ENCODE measurements at regions not wholly inside any gene's neighbourhood (a gene's known extent, or its start where the extent isn't known, plus 50 kb on each side); places are given as distances from the start of the nearest gene placed in this dataset.

DNA sequence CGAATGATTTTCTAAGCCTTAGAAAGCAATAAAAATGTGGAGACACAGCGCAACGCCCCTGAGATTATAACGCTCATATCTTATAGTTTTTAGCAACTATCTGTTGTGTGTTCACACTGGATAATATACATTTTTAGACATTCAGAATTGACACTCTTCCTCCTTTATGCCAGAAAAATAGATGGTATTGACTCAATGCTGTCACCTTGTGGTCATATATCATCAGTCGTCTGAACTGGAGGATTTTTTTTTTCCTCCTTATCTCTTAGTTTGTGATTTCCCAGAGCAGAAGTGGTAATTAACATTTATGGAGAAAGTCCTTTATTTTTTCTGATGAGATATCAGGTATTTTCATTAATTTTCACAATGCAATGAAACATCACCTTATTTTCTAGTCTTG, 759.6 kb downstream of the RAB28 start:
- TF ChIP-seq, protein P1, sequence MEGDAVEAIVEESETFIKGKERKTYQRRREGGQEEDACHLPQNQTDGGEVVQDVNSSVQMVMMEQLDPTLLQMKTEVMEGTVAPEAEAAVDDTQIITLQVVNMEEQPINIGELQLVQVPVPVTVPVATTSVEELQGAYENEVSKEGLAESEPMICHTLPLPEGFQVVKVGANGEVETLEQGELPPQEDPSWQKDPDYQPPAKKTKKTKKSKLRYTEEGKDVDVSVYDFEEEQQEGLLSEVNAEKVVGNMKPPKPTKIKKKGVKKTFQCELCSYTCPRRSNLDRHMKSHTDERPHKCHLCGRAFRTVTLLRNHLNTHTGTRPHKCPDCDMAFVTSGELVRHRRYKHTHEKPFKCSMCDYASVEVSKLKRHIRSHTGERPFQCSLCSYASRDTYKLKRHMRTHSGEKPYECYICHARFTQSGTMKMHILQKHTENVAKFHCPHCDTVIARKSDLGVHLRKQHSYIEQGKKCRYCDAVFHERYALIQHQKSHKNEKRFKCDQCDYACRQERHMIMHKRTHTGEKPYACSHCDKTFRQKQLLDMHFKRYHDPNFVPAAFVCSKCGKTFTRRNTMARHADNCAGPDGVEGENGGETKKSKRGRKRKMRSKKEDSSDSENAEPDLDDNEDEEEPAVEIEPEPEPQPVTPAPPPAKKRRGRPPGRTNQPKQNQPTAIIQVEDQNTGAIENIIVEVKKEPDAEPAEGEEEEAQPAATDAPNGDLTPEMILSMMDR (IDR thresholded peaks at IDR 0.05), result peak; percentile 63
- TF ChIP-seq EZH2 (IDR thresholded peaks at IDR 0.05; ENCODE audit: borderline replicate concordance, insufficient read depth, low read depth, low read length, poor library complexity, severe bottlenecking), result no peak

All from B cell (primary cell).